ENCODE measurements at regions not wholly inside any gene's neighbourhood (a gene's known extent, or its start where the extent isn't known, plus 50 kb on each side); places are given as distances from the start of the nearest gene placed in this dataset.

GRCh38 chr9:80144406-80144805 lies 572.6 kb downstream of the TLE4 start:
- TF ChIP-seq CTCF (IDR thresholded peaks at IDR 0.05; ENCODE audit: low read depth, low read length, poor library complexity, severe bottlenecking) (no peak), EZH2phosphoT487 (IDR thresholded peaks at IDR 0.05; ENCODE audit: borderline replicate concordance, low read length) (no peak)
